GM23248 (cell line): ENCODE measurements at regions not wholly inside any gene's neighbourhood (a gene's known extent, or its start where the extent isn't known, plus 50 kb on each side); places are given as distances from the start of the nearest gene placed in this dataset.

ENCODE experiments used
- EZH2 ChIP-seq: fragments of 200-600 bp; sonication (generic); IDR thresholded peaks from 2 replicates; pipeline ENCODE4 v1.6.1; 2018; ENCODE audit warnings: antibody characterized with exemption, mild to moderate bottlenecking; ENCODE audit not compliant: insufficient read depth, poor library complexity, severe bottlenecking
- EZH2phosphoT487 ChIP-seq: fragments of 200-600 bp; sonication (generic); IDR thresholded peaks from 2 replicates; pipeline ENCODE4 v1.6.1; 2018; ENCODE audit warnings: antibody characterized with exemption, moderate library complexity, mild to moderate bottlenecking, low read depth; ENCODE audit not compliant: insufficient read depth

DNA sequence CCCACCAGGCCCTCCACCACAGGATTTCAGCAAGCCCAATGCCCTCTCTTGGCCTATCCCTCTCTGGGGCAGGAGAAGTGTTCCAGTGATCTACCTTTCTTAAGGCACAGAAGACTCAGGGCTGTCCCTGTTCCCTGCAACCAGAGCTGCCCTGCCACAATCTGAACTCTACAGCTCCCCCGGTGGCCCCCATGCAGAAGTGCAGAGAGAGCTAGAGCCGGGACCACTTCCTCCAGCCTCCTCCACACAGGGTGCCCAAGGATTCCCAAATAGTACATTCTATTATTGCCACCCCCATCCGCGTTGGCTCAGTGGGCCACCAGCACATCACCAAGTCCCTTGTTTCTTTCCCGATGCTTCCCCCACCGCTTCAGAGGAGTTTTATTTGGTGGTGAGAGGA, 114.8 kb upstream of the PTPRM start:
- TF ChIP-seq EZH2 (no peak), EZH2phosphoT487 (no peak)
